Stimulated activated CD8-positive, alpha-beta memory T cell treated with anti-CD3 and anti-CD28 coated beads, Interleukin-12 subunit alpha, Interleukin-12 subunit beta, amount 100 ng/mL, for 24 hours (primary cell): ENCODE measurements at regions not wholly inside any gene's neighbourhood (a gene's known extent, or its start where the extent isn't known, plus 50 kb on each side); places are given as distances from the start of the nearest gene placed in this dataset.
"Not testable (repeated sequence)": the region's sequence is repeated elsewhere in the genome, so short reads cannot be mapped to it uniquely, and the experiment has no call there.

Experiments used
- DNase-seq: peaks from one replicate; pipeline ENCODE4 v3.0.0-alpha.2; 2020; ENCODE audit errors: extremely low read depth

- DNase-seq = not testable (repeated sequence)
Measured at GRCh38 chr1:206312274-206312665, 108.9 kb downstream of the SRGAP2 start.

DNA sequence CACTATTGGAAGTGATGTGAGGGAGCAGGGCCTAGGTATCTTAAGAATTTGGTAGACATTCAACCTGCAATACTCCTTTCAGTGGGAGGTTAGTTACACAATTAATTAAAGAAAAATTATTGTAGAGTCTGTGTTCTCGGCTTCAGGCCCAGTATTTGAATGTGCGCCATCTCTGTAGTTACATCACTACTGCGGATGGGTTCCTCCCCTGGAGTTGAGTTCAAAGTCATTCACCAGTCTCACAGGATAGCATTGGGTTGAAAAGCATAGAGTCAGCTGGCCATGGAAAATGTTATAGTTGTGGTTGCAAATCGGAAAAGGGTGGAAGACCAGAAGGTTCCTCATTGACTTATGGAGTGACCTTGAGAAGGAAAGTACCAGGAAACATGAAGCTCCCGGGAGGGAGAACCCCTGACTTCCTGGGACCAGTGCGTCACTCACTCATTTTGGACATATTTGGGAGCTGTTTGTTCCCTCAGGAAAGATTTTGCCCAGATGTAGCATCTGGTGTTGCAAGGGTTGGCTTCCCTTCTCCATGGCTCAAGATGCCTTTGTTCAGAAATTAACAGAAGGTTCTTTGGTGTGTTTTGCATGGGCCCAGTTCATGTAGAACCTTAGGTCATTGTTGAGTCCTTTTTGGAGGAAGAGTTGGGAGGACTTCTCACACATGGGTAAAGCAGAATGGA lies 111.8 kb downstream of the SRGAP2 start:
- DNase-seq = not testable (repeated sequence)

DNA sequence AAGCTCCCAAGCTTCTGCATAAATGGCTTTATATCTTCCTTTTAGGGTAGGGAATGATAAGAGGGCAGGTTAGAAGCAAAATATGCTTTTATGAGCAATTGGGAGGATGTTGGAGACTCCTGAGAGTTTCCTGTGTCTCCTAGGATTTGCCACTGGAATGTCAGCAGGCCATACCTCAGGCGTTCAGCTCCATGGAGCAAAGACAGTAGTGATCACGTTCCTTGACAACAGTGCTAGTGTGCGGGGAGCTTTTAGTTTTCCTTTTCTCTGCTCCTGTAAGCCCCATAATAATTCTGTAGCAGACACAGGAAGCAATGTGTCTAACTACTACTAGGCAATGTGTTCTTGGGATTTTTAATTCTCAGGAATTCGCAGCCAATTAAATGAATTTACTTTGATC lies 113.6 kb downstream of the SRGAP2 start:
- not testable (repeated sequence) for DNase-seq

DNA sequence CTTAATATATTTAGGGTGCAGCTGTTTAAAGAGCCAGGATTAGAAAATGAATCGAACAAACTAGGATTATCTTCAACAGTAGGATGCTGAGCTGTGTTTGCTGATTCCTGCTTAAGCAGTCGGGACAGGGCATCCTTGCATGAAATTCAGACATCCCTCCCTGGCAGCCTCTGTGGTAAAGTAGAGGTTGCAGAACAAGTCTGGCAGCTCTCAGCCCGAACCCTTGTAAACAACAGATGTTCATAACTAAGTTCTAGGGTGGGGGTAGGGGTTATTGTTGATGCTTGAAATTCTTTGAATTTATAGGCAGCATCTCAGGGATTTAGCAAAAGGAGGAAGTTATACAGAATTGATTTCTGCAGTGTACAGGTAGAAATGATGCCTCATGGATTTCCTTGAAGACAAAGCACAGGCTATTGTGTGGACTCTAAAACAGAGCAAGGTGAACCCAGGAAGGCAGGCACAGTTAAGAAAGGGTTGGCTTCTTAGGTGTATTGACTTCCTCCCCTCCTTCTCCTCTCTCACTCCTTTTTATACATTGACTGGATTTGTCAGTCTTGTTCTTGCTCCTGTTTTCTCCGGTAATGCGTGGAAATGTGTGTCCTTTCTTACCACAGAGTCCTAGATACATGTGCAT lies 114.7 kb downstream of the SRGAP2 start:
- not testable (repeated sequence) for DNase-seq

- DNase-seq = not testable (repeated sequence)
Measured at GRCh38 chr1:206320227-206320626, 116.9 kb downstream of the SRGAP2 start.

GRCh38 chr1:206326159-206326939 lies 123.0 kb downstream of the SRGAP2 start:
- DNase-seq = not testable (repeated sequence)

DNA sequence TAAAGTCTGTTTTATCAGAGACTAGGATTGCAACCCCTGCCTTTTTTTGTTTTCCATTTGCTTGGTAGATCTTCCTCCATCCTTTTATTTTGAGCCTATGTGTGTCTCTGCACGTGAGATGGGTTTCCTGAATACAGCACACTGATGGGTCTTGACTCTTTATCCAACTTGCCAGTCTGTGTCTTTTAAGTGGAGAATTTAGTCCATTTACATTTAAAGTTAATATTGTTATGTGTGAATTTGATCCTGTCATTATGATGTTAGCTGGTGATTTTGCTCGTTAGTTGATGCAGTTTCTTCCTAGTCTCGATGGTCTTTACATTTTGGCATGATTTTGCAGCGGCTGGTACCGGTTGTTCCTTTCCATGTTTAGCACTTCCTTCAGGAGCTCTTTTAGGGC lies 128.3 kb downstream of the SRGAP2 start:
- not testable (repeated sequence) for DNase-seq

DNA sequence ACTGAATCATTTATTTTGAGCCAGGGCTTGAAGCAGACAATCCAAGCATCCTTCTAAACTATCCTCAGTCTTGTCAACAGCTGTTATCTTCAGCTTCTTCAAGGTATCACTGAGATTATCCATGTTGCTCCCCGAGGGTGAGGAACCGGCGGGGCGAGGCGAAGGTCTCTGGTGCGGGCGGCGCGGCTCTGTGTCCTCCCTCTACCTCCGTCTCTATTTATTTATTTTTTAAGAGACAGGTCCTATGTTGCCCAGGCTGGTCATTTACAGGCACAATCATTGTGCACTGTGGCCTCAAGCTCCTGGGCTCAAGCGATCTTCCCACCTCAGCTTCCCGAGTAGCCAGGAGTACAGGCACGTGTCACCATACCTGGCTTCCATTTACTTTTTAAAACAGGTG lies 130.0 kb downstream of the SRGAP2 start:
- not testable (repeated sequence) for DNase-seq

- DNase-seq = not testable (repeated sequence)
Measured at GRCh38 chr1:206333897-206334296, 130.6 kb downstream of the SRGAP2 start.

- DNase-seq = not testable (repeated sequence)
Measured at GRCh38 chr1:206334481-206334880, 131.1 kb downstream of the SRGAP2 start.

GRCh38 chr1:206335162-206335561 lies 131.8 kb downstream of the SRGAP2 start:
- DNase-seq = not testable (repeated sequence)

GRCh38 chr1:206335875-206336846 lies 132.8 kb downstream of the SRGAP2 start:
- not testable (repeated sequence) for DNase-seq

DNA sequence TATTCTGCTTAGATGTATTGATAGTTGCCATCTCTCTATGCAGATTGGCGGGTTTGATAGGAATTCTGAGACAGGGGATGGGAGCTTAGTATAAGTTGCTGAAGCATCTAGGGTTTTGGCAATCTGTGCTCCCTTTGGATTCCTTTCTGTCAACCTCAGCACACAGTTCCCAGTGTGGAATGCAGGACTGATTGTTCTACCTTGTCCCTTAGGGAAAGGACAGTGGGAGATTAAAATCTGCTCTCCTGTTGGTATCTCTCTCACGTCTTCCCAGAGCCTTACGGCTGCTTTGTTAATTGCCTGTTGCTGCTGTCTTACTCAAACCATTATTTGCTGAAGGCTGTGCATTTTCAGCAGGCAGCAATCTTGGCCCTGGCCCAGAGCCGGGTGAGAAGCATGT lies 133.3 kb upstream of the IKBKE start:
- DNase-seq = not testable (repeated sequence)

GRCh38 chr1:206350493-206351275 lies 119.6 kb upstream of the IKBKE start:
- not testable (repeated sequence) for DNase-seq

DNA sequence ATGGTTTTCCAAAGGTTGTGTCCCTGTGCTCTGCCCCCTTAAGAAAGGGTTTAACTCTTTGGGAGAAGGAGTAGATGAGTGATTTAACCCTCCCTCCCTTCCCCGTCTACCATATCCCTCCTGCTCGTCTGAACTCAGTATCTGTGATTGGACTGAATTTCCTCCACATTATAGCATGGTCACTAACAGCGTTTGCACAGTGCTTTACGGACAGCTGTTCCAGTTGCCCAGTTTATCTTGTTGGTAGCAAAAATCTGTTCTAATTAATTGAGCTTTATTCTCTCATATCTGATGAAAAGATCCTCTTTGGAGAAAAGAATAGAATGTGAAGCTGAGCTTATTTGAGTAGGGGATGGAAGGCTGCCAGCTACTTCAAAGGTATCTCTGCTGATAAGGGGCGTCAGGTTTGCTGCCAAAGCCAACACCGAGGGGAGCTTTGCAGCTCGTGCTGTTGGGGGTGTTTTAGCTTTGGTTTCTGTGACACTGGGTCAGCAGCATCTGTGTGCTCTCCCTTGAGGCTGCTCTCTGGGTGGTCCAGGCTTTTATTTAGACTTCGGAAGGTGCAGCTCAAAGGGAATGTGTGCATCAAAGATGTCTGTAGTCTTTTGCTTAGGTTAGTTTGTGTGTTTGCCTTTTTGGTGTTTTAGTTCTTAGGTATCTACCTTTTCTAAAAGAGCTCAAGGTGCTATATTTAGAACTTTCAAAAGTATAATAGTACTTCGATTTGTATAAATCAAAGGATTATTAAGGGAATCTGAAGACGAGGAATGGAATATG lies 118.8 kb upstream of the IKBKE start:
- DNase-seq = not testable (repeated sequence)

- not testable (repeated sequence) for DNase-seq
Measured at GRCh38 chr1:206356310-206356709, 114.0 kb upstream of the IKBKE start.

DNA sequence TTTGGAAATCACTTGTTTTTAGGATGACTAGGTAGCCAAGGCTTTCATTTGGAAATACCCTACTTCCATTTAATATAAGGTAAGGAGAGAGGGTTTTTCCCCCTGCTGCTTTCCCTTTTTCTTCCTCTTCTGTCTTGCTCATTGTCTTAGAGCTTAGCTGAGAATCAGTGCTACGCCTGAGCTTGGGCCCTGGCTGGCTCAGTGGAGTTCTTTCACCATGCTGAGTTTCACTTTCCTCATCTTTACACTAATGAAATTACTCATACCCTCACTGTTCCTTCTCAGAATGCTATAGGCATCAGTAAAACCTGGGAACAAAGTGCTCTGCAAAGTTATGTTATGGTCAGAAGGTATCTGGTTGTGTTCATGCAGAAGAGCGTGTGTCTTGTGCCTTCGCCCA lies 112.3 kb upstream of the IKBKE start:
- peak; percentile 7 for DNase-seq

- not testable (repeated sequence) for DNase-seq
Measured at GRCh38 chr1:206358771-206359170, 111.5 kb upstream of the IKBKE start.

DNA sequence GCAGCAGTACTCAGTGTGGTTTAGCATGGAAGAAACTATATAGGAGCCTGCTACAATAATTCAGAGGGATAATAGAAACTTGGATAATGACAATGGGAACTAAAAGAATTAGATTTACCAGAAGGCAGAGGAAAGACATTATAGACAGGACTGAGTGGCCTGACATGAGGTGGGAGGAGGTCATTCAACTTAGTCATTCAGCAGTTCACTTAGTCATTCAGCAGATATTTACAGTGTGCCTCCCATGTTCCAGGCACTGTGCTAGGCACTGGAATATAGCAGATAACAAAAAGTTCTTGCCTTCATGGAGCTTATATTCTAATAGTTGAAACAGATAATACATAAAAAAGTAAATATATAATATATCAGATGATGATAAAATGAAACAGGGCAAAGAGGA lies 110.9 kb upstream of the IKBKE start:
- not testable (repeated sequence) for DNase-seq
